ENCODE measurements at regions not wholly inside any gene's neighbourhood (a gene's known extent, or its start where the extent isn't known, plus 50 kb on each side); places are given as distances from the start of the nearest gene placed in this dataset.

GRCh38 chr6:145506136-145506535 is 229.2 kb downstream of the EPM2A start:
- ChIA-PET CTCF (no interaction called here), POLR2A (no interaction called here)
- H3K27me3 ChIP-seq (replicated peaks; ENCODE audit: control insufficient read depth, insufficient read depth, low read length): no peaks in the 10 kb centered on the region
- H3K4me3 ChIP-seq (ENCODE audit: low read depth, low read length): no peak overlapping the region
- intact Hi-C loops (cut with micrococcal nuclease; ENCODE audit: unreplicated experiment): no loop called here
- Mint-ChIP-seq H3K4me3 (ENCODE audit: unreplicated experiment) (no peak overlapping the region), H3K27ac (ENCODE audit: unreplicated experiment) (no peak overlapping the region), H3K9me3 (ENCODE audit: unreplicated experiment) (peaks cover 26% of the 10 kb centered on the region), H3K27me3 (ENCODE audit: insufficient read depth, unreplicated experiment) (no peaks in the 10 kb centered on the region), H3K36me3 (ENCODE audit: insufficient read depth, unreplicated experiment) (no peaks in the 10 kb centered on the region), H3K4me1 (ENCODE audit: low read depth, unreplicated experiment) (no peaks in the 10 kb centered on the region)
- H3K4me1 ChIP-seq: 0 out of 2 replicates have a peak, but pooled peaks cover 3% of the 10 kb centered on the region
- H3K9me3 ChIP-seq: peaks cover 13% of the 10 kb centered on the region; the same call in 1 of the 2 replicates
- TF ChIP-seq, protein P1, sequence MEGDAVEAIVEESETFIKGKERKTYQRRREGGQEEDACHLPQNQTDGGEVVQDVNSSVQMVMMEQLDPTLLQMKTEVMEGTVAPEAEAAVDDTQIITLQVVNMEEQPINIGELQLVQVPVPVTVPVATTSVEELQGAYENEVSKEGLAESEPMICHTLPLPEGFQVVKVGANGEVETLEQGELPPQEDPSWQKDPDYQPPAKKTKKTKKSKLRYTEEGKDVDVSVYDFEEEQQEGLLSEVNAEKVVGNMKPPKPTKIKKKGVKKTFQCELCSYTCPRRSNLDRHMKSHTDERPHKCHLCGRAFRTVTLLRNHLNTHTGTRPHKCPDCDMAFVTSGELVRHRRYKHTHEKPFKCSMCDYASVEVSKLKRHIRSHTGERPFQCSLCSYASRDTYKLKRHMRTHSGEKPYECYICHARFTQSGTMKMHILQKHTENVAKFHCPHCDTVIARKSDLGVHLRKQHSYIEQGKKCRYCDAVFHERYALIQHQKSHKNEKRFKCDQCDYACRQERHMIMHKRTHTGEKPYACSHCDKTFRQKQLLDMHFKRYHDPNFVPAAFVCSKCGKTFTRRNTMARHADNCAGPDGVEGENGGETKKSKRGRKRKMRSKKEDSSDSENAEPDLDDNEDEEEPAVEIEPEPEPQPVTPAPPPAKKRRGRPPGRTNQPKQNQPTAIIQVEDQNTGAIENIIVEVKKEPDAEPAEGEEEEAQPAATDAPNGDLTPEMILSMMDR (IDR thresholded peaks at IDR 0.05; ENCODE audit: insufficient read depth in 1 of 2, low read depth in 1 of 2, low read length in 1 of 2, severe bottlenecking in 1 of 2, unreplicated experiment in 1 of 2): no peak
- BruUV-seq (replicated peaks): no TSS peak
- no peak for DNase-seq
- no peaks in the 10 kb centered on the region for H3K36me3 ChIP-seq (ENCODE audit: control insufficient read depth, insufficient read depth, low read length)

GRCh38 chr6:145506565-145506964 is 228.8 kb downstream of the EPM2A start:
- Mint-ChIP-seq H3K27me3 (ENCODE audit: insufficient read depth, unreplicated experiment) (no peaks in the 10 kb centered on the region), H3K4me1 (ENCODE audit: low read depth, unreplicated experiment) (no peaks in the 10 kb centered on the region), H3K27ac (ENCODE audit: unreplicated experiment) (no peak overlapping the region), H3K36me3 (ENCODE audit: insufficient read depth, unreplicated experiment) (no peaks in the 10 kb centered on the region), H3K4me3 (ENCODE audit: unreplicated experiment) (no peak overlapping the region), H3K9me3 (ENCODE audit: unreplicated experiment) (peaks cover 29% of the 10 kb centered on the region)
- H3K27me3 ChIP-seq (replicated peaks; ENCODE audit: control insufficient read depth, insufficient read depth, low read length): no peaks in the 10 kb centered on the region
- H3K4me3 ChIP-seq (ENCODE audit: low read depth, low read length): no peak overlapping the region
- POLR2A ChIA-PET: no interaction called here
- TF ChIP-seq, protein P1 (IDR thresholded peaks at IDR 0.05; ENCODE audit: insufficient read depth in 1 of 2, low read depth in 1 of 2, low read length in 1 of 2, severe bottlenecking in 1 of 2, unreplicated experiment in 1 of 2): no peak
- 0 out of 2 replicates have a peak, but pooled peaks cover 3% of the 10 kb centered on the region for H3K4me1 ChIP-seq
- peaks cover 13% of the 10 kb centered on the region; the same call in 1 of the 2 replicates for H3K9me3 ChIP-seq
- no TSS peak for BruUV-seq (replicated peaks)
- DNase-seq: no peak
- H3K36me3 ChIP-seq (ENCODE audit: control insufficient read depth, insufficient read depth, low read length): no peaks in the 10 kb centered on the region
- intact Hi-C loops (cut with micrococcal nuclease; ENCODE audit: unreplicated experiment): no loop called here
- CTCF ChIA-PET: interaction anchor here (0.5 kb wide), 1 partner anchor 59 kb away, joined by 3 read pairs; no protein-coding TSS in a partner anchor

GRCh38 chr6:145507239-145507638 is 228.1 kb downstream of the EPM2A start:
- Mint-ChIP-seq H3K4me3 (ENCODE audit: unreplicated experiment) (no peak overlapping the region), H3K27ac (ENCODE audit: unreplicated experiment) (no peak overlapping the region), H3K36me3 (ENCODE audit: insufficient read depth, unreplicated experiment) (no peaks in the 10 kb centered on the region), H3K27me3 (ENCODE audit: insufficient read depth, unreplicated experiment) (no peaks in the 10 kb centered on the region), H3K9me3 (ENCODE audit: unreplicated experiment) (peaks cover 32% of the 10 kb centered on the region), H3K4me1 (ENCODE audit: low read depth, unreplicated experiment) (no peaks in the 10 kb centered on the region)
- DNase-seq: no peak
- Histone ChIP-seq H3K9me3 (peaks cover 13% of the 10 kb centered on the region; the same call in 1 of the 2 replicates), H3K4me1 (0 out of 2 replicates have a peak, but pooled peaks cover 3% of the 10 kb centered on the region), H3K27me3 (replicated peaks; ENCODE audit: control insufficient read depth, insufficient read depth, low read length) (no peaks in the 10 kb centered on the region), H3K36me3 (ENCODE audit: control insufficient read depth, insufficient read depth, low read length) (no peaks in the 10 kb centered on the region), H3K4me3 (ENCODE audit: low read depth, low read length) (no peak overlapping the region)
- CTCF ChIA-PET: interaction anchor here (0.5 kb wide), 1 partner anchor 58 kb away, joined by 3 read pairs; no protein-coding TSS in a partner anchor
- TF ChIP-seq, protein P1 (IDR thresholded peaks at IDR 0.05; ENCODE audit: insufficient read depth in 1 of 2, low read depth in 1 of 2, low read length in 1 of 2, severe bottlenecking in 1 of 2, unreplicated experiment in 1 of 2): no peak
- BruUV-seq (replicated peaks): no TSS peak
- intact Hi-C loops (cut with micrococcal nuclease; ENCODE audit: unreplicated experiment): no loop called here
- POLR2A ChIA-PET: no interaction called here
